ENCODE measurements at regions not wholly inside any gene's neighbourhood (a gene's known extent, or its start where the extent isn't known, plus 50 kb on each side); places are given as distances from the start of the nearest gene placed in this dataset.
"Not testable (repeated sequence)": the region's sequence is repeated elsewhere in the genome, so short reads cannot be mapped to it uniquely, and the experiment has no call there.

DNA sequence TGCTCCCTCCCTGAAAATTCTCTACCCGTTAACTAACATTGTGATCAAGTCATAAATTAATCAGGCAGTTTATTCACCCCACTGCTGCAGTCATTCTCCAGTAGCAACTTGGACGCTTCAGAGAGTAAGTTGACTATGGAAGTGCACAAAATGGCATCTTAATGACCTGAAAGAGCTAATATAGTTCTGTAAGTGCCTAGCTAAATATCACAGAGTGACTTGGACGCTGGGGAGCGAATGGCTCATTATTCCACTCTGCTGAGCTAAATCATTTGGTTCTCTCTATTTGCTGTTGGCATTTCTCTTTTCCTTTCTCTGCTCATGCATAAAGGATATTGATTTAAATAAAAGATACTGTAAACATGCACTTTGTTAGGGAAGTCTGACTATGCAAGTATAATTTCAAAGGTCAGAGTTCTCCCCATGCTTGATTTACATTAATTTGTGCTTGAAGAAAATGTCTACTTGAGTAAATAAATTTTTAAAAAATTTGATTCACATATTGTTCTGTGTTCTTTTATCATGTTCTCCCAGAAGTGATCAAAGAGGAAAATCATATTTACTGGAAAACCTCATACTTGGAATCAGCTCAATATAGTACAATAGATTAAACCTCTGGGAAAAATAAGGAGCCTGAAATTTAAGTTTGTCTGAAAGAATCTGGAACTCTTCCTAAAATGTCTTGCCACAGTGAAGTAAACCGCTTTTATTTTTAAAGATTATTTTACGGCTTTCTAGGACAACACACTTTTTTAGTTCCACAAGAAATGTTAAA, 169.5 kb upstream of the HAPLN1 start:
- DNase-seq (ENCODE audit: extremely low read depth, low read depth): no peak

DNA sequence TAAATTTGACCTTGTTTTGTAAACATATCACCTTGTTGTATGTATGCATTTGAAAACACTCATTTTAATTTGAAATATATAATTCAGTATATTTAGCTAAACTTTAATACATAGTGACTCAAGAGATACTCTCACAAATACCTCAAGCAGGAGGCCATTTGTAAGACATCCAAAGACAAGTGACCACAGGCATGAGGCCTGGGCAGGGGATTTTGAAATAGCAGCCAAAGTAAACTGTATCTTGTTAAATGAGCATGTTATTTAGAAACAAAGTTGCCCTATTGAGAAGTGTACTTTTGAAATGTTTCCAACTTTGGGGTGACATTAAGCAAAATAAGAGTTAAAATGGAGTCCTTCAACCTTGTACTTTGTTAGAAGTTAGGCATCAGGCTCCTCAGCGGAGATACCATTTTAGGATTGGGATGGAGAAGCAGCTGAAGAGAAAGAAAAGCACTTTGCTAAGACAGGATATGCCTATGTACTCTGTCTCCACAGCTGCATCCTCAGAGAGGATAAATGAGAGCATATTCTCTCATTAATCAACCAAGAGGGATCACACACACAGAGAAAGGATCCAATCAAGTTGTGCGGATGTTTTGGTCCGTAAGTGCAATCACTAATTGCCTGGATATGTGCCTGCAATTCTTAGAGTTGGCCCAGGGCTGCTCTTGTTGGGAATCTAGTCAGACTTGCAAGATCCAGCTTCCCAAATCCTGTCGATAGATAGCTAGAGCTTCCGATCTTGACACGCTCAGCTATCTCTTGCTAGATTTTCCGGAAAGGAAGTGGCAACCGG, 157.5 kb upstream of the HAPLN1 start:
- no peak for DNase-seq (ENCODE audit: extremely low read depth, low read depth)

DNA sequence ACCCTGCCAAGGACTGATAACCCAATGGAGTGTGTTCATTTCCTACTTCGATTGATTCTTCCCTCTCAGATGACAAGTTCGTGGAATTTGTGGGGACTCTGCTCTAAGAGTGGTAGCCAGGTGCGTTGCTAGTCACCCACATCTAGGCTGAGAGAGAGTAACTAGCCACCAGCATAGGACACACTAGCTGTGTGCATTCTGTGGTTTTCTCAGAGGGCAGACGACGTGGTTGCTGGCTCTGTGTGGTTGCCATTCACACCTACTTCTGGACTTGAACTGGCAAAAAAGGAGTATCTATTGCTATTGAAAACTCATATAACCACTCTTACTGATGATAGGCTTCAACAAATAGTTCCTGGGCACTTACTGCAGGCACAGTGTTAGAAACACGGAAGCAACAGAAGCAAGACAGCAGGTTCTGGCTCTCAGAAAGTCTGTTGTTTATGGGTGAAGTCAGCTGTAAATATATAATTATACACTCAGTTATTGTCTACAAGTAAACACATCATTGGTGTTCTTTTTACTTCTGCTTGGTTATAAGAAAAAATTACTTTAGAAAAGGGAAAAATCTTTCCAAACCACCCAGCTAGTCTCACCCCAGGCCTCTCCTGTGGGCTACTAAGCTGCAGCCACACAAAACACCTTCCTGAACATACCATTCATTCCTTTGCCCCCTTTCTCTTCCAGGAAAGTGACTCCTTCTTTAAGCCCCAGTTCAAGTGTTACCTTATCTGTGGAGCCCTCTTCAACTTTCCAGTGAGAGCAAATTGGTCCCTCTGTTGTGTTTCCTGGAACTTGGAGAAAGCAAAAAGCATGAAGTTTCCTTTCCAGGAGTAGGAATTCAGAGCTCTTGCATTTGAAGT, 151.1 kb upstream of the HAPLN1 start:
- DNase-seq (ENCODE audit: extremely low read depth, low read depth): no peak

DNA sequence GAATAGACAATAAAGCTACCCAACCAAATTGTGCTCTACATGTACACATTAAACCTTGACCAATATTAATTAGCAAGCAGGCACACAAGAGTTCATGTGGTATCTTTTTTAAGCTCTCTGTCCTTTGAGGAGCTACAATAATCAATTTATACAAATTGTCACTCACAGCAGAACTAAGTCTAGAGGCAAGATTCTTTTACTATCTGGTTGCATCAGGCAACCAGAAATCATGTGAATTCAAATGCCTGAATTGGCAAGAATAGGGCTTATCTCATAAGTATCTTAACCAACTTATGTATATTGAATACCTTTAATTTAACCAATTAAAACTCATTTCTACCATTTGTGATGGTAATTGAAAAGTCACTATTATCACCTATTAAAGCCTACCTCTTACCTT, 145.5 kb upstream of the HAPLN1 start:
- no peak for DNase-seq (ENCODE audit: extremely low read depth, low read depth)

DNA sequence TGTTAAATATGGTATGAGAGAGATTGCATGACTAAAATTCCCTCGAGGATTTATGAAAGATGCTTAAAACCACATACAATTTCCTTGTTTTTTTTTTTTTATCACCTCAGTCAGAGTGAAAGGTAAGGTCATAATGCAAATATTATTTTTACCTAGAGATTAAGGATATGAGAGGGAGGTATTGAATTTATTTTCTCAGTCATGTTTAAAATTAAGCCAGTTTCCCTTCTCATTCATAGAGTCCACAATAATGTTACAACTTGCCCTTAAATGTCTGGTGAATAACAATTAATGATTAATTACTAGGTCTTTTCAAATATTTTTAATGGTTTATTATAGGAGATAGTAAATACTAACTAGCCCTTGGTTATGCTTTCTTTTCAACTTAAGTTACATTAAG, 144.9 kb upstream of the HAPLN1 start:
- DNase-seq (ENCODE audit: extremely low read depth, low read depth): no peak

DNA sequence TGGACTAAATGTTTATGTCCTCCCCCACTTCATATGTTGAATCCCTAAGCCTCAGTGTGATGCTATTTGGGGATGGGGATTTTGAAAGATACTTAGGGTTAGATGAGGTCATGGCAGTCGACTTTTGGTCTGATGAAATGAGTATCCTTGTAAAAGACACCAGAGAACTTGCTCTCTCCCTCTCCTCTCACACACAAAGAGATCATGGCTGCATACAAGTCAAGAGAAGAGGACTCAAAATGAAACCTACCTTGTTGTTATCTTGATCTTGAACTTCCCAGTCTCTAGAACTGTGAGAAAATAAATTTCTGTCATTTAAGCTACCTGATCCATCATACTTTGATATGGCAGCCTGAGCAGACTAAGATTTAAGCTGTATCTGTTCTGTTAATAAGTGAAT, 144.0 kb upstream of the HAPLN1 start:
- DNase-seq (ENCODE audit: extremely low read depth, low read depth): no peak

DNA sequence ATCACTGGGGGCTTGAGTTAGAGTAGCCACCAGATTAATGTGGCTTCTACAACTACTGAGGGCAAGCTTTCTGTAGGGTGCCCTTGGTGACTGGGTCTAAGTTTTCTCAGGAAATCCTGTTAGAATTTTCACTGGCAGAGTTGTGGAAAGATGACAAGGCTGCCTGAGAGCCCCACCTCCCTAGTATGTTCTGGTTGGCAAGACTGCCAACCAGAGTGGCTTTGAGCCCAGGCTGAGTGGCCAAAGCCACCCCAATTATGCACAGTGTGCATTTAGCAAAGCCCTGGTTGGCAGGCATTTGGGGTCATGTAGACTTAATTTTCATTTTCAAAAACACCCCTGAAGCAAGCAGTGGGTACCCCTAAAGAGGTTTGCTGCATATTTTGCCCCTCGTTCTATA, 136.7 kb upstream of the HAPLN1 start:
- no peak for DNase-seq (ENCODE audit: extremely low read depth, low read depth)

DNA sequence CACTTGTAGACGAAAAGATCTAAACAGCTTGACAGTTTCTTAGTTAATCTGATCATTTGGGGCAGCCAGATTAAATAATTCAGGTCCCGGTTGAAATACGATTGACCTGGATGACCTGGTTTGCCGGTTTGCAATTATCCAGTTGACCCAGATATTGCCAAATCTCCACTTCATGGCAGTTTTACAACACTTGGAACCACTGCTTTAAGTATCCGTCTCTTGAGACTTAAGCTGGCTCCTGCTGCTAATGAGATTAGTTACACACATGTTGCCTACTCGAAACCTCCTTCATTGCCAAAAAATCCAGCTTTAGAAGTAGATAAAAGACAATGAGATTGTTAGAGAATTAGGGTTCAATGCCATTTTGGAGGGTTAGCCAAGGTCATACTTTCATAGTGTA, 136.2 kb upstream of the HAPLN1 start:
- no peak for DNase-seq (ENCODE audit: extremely low read depth, low read depth)

DNA sequence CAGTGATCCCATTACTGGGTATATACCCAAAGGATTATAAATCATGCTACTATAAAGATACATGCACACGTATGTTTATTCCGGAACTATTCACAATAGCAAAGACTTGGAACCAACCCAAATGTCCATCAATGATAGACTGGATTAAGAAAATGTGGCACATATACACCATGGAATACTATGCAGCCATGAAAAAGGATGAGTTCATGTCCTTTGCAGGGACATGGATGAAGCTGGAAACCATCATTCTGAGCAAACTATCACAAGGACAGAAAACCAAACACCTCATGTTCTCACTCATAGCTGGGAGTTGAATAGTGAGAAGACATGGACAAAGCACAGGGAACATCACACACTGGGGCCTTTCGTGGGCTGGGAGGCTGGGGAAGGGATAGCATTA, 129.8 kb upstream of the HAPLN1 start:
- DNase-seq (ENCODE audit: extremely low read depth, low read depth): not testable (repeated sequence)

DNA sequence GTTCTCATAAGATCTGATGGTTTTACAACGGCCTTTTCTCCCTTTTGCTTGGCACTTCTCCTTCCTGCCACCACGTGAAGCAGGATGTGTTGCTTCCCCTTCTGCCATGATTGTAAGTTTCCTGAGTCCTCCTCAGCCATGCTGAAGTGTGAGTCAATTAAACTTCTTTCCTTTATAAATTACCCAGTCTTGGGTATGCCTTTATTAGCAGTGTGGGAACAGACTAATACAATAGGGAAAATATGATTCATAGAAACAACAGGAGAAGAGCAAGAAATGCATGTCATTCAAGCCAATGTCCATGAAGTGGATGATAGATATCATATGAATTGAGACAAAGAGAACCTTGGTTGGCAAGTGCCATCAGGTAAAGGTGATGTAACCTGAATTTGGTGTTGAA, 128.3 kb upstream of the HAPLN1 start:
- DNase-seq (ENCODE audit: extremely low read depth, low read depth): no peak

DNA sequence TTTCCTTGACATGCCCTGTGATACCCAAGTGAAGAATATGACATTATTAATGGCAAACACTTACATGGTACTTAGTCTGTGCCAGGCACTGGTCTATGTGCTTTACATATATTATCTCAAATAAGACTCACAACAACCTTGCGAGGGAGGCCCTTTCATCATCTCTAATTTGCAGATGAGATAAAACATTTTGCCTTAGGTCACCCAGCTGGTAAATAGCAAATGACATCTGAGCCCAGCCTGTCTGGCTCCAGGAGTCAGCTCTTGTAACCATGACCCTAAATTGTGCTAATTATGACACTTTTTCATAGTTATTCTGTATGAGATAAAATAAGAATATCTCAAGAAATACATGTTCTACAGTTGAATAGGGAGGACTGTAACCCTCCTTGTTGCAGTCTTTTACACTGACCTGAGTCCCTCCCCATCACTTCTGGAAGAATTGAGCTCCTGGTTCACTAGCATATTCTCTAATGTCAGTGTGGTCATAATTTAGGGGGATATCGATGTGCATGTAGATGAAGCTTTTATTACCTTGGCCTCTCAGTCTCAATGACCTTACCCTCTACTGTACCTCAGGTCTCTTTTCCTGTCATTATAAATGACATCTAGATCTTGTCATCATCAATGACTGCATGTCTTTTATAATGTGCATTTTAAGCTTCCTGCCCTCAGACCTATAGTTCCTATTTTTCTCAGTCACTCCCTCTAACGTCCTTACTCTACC, 126.1 kb upstream of the HAPLN1 start:
- no peak for DNase-seq (ENCODE audit: extremely low read depth, low read depth)

DNA sequence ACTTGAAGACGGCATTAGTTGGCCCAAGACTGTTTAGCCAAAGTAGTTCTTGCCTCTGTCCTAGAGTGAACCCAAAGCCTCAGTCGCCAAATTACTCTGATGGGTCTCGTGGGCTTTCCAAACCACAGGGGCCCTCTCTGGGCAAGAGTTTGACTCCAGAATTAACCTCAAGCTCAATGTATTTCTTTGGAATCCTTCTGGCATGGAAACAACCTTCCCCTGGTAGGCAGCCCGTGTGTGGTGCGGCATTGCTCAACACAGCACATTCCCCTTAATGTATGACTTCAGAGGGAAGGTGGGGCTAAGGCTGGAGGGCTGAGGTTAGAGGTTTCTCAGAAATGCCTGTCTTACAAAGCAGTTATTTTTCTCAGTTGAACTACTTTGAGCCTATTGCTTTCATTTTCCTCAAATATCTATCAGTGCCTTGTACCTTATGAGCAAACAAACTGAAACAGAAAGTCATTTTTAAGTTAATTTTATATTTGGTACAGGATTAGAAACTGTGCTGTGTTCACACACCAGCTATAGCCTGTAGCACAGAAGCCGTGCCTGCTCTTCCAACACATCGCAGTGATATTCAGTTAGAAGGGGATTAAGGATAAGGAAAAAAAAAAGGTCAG, 123.9 kb upstream of the HAPLN1 start:
- DNase-seq (ENCODE audit: extremely low read depth, low read depth): peak; percentile 5

DNA sequence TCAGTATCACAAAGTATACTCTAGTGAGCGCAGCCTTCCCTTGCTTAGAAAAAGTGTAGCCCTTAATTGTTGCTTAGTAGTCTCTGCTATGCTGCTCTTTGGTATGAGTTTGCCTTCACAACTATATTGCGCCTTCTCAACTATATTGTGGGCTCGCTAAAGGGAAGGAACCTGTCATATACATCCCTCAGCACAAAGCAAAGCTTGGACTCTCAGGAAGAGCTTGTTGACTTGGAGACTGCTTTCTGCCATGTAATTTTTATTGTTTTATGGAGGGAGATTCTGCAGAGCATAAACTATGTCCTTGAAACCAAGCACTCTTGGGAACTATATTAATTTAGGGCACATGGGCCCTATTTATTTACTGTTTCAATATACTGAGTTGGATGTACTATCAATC, 119.1 kb upstream of the HAPLN1 start:
- no peak for DNase-seq (ENCODE audit: extremely low read depth, low read depth)

DNA sequence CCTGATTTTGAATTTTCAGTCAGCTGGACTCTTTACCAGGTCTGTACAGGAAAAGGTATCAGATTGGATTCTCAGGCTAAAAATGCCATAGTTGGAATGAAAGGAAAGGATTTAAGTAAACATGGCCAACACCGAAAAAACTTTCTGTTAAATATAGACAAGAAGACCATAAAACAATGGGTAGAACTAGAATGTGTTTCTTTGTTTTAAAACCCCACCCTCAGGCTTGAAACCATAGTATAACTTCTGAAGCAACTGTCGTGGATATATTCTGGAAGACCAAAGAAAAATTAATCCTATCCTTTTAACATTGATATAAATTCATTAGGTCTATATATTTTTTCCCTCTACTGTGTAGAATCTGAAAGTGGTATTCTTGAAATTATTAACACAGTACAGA, 118.6 kb upstream of the HAPLN1 start:
- DNase-seq (ENCODE audit: extremely low read depth, low read depth): no peak

DNA sequence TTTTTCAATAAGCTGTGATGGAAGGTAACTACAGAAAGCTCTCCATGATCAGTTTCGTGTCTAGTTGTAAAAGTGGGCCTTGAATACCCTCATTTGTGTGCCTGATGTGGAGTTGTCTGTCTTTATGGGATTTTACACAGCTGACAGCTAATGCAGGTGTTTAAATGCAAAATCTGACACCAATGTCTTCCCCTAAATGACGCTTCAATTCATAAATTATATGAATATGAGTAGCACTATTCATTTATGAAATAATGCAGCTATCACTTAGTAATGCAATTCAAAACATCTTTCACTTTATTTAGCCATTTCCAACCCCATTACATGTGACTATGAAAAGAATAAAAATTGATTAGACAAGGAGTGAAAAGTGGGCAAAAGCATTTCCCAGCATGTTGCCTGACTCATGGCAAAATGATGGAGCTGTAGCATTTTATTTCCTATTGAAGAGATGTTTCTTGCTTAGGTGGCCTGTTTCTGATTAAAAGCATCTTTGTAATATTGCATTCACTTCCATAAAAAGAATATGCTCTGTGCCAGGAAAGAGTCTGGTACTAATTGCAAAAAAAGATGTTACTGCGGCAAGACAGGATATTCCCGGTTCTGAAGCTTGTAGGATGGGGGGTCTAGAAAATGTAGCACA, 116.7 kb upstream of the HAPLN1 start:
- DNase-seq (ENCODE audit: extremely low read depth, low read depth): no peak

DNA sequence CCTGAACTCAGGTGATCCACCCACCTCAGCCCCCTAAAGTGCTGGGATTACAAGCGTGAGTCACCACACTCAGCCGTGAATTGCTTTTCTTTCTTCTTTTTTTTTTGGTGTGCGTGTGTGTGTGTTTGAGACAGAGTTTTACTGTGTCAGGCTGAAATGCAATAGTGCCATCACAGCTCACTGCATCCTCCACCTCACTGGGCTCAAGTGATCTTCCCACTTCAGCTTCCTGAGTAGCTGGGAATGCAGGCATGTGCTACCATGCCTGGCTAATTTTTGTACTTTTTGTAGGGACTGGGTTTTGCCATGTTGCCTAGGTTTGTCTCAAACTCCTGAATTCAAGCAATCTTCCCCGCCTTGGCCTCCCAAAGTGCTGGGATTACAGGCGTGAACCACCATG, 113.7 kb upstream of the HAPLN1 start:
- DNase-seq (ENCODE audit: extremely low read depth, low read depth): no peak

DNA sequence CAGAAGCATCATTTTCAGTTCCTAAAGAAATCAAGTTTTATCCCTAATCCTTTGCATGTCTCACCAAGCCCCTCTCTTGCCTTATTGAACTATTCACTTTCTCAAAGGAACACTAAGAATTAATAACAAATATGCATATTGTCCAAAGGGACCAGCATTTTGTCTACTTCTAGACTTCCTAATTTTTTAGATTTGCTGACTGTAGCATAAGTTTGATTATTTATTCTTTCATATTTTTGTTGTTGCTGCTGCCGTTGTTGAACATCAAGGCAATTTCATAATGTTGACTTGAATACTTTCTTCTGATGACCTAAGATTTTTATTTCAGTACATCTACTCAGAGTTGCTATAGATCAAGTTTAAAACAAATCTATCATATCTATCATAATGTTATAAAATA, 111.2 kb upstream of the HAPLN1 start:
- no peak for DNase-seq (ENCODE audit: extremely low read depth, low read depth)

DNA sequence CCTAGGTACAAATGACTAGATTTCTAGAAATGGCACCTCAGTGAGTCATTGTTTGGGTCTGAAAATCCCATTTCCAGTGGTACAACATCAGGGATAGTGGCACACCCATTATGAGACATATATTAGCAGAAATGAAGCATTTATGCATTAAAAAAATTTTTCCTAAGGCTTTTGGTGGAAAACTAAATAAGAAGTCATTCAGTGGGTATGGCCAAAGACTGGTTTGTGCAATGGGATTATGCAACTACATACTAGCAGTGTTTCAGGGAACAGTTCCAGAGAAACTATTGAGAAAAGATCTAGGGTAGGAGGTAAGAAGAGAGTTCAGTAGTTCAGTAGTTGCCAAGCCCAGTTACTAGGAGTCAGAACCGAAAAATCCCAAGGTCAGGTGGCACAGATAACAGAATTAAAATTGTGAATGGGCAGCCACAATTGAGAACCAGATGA, 106.5 kb upstream of the HAPLN1 start:
- DNase-seq (ENCODE audit: extremely low read depth, low read depth): no peak

DNA sequence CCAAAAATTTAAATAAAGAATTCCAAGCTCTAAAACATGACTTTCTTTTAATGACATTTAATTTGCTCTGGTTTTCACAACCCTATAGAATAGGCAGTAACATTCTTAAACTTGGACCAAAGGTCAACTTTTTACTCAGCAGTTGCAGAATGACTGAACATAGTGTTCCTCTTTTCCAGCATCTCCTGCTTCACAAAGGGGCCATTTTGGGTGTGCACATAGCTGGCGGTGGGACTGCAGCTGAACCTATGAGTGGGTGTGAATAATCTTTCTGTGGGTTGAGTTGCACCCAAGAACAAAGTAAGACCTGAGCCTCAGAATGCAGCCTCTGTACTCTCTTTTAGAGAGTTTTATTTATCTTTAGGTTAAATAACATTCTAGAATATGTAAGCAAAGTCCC, 96.9 kb upstream of the HAPLN1 start:
- no peak for DNase-seq (ENCODE audit: extremely low read depth, low read depth)

DNA sequence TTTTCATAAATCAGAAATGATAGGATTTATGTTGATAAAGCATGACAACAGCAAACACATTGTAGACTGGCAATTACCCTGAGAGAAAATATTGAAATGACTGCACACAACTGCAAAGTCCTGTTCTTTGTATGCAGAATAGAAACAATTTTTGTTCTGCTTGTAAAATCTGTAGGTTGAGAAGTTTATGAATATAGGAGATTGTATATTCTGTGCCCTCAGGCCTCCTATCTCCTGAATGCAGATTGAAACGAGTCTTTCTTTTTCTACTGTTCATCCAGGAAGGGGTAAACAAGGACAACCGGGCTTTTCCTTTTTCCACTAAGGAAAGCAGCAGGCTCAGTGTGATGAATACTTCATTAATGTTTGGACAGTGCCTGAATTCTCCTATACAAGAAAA, 95.0 kb upstream of the HAPLN1 start:
- DNase-seq (ENCODE audit: extremely low read depth, low read depth): no peak

All from NCI-H460 (cell line).